Central memory CD4-positive, alpha-beta T cell (primary cell): ENCODE measurements at regions not wholly inside any gene's neighbourhood (a gene's known extent, or its start where the extent isn't known, plus 50 kb on each side); places are given as distances from the start of the nearest gene placed in this dataset.
"Not testable (repeated sequence)": the region's sequence is repeated elsewhere in the genome, so short reads cannot be mapped to it uniquely, and the experiment has no call there.

ENCODE experiments used
- DNase-seq: peaks from one replicate; pipeline ENCODE4 v3.0.0; 2022

DNA sequence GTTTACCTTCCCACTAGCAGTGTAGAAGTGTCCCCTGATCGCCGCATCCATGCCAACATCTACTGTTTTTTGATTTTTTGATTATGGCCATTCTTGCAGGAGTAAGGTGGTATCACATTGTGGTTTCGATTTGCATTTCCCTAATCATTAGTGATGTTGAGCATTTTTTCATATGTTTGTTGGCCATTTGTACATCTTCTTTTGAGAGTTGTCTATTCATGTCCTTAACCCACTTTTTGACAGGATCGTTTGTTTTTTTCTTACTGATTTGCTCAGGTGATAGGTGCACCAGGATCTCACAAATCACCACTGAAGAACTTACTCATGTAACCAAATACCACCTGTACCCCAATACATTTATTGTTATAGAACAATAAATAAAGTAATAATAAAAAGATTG is 114.5 kb downstream of the GATA6 start:
- not testable (repeated sequence) for DNase-seq

GRCh38 chr18:22283397-22283796 is 114.0 kb downstream of the GATA6 start:
- no peak for DNase-seq

DNA sequence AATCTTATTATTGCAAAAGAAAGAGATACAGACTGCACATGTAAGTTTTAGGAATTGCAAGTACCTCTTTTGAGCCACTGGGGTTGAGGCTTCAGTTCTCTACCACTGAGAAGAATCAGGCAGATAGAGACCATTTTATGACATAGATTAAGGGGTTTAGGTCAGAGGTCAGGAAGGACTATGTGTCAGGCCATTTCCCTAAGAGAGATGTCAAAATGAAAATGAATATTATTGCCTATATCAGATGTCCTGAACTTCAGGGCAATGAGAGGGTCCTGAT is 113.7 kb downstream of the GATA6 start:
- no peak for DNase-seq

- DNase-seq = peak; percentile 54
Measured at GRCh38 chr18:22282311-22283115, 113.1 kb downstream of the GATA6 start.

- DNase-seq = no peak
Measured at GRCh38 chr18:22280453-22280750, 111.0 kb downstream of the GATA6 start.

DNA sequence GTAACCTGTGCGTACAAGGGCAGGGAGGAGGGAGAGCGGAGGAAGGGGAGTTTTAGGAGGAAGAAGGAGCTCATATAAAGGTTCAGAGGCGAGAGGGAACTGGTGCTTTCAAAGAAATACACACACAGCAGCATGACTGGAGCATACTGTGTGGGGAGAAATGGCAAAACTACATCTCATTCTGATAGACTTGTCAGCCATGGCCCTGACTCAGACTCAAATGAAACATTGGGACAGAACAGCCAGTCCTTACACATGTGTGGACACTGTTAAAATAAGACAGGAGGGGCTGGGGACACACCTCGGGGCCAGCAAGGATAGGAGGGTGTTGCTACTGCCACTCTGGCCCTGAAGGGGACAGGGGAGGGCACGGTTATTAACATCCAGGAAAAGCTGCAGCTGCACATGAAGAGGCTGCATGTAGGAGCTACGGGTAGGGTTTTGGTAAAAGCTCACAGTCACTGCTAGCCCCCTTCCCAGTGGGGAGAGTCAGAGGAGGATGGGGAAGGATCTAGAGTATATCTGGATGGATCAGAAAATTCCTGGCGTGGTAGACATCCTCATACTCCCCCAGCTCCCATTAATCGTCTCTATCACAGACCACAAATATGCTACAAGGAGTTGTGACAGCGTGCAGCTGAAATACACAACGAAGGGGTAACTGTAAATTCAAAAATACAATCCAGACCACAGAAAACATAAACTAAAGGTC is 110.5 kb downstream of the GATA6 start:
- no peak for DNase-seq

- no peak for DNase-seq
Measured at GRCh38 chr18:22278798-22279197, 109.4 kb downstream of the GATA6 start.

DNA sequence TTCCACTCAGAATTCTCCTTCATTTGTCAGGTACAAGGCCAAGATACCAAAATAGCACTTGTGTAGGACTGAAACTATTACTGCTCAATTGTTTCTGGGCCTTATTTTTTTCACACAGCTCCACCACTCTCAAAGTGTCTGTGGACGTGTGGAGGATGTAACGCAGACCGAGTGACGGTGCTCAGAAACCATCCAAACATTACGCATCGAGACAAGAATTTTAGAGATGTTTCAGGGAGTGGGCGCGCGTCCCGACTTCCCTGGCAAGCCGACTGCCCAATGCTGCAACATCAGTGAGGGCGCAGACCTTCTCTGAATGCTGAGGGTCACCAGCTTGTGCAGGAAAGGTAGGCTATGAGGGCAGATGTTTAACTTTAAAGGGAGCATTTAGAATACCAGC is 108.4 kb downstream of the GATA6 start:
- DNase-seq = no peak

- no peak for DNase-seq
Measured at GRCh38 chr18:22276334-22276713, 106.9 kb downstream of the GATA6 start.

DNA sequence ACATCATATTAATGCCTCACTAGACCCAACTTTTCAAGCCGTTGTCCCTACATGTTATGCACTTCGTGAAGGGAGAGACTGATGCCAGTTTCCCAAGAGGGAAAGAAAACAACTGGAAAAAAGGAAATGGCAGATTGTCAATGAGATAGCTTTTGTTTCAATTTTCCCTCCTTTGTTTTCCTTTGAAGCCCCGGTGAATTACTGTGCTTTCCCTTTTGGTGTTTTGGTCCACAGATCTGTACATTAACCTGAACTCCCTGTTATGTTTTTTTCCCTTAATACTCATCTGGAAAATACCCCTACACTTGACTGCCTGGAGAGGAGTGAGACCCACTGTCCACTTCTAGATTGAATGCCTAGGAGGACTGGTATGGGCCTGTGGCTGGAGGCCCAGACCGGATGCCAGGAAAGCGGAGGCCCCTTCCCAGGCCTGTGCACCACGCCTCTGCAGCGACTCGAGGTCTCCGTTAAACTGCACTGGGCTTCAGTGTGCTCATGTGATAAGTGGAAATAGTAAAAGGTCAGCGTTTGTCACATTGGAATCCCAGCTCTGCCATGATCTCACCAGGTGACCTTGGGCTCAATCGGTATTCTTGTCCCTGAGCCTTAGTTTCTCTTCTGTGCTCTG is 106.4 kb downstream of the GATA6 start:
- DNase-seq = no peak

DNA sequence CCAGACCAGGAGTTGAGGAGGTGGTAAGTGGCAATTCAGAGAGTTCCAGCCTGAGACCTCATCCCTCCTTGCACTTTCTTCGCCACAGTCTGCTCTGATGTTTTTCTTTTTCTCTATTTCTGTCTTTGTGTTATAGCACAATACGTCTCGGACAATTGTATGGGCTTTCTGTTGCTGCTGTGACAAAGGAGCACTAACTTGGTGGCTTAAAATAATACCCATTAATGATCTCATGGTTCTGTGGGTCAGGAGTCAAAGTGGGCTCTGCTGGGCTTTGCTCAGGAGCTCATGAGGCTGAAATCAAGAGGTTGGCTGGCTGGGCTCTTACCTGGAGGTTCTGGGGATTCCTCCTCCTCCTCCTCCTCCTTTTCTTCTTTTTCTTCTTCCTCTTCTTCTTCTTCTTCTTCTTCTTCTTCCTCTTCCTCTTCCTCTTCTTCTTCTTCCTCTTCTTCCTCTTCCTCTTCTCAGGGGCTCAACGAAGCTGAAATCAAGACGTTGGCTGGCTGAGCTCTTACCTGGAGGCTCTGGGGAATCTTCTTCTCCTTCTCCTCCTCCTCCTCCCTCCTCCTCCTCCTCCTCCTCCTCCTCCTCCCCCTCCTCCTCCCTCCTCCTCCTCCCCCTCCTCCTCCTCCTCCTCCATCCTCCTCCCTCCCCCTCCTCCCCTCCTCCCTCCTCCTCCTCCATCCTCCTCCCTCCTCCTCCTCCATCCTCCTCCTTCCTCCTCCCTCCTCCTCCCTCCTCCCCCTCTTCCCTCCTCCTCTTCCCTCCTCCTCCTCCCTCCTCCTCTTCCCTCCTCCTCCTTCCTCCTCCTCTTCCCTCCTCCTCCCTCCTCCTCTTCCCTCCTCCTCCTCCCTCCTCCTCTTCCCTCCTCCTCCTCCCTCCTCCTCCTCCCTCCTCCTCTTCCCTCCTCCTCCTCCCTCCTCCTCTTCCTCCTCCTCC is 104.0 kb downstream of the GATA6 start:
- no peak for DNase-seq

DNA sequence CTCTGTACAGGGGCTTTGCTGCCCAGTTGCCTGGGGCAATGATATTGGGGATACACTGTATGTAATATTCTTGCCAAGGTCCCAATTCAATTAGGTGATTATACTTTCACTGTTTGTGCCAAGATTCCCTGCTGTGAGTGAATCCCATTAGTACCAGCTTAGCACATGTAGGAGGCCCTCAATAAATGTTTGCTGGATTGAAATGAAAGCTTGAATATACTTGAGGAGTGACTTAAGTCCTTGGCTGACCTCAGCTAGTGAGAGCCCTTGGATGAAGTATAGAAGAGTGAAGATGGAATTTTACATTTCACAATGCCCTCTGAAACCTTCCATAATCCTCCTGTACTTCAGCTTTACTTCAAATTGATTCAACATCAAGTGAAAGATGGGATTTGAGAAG is 102.9 kb downstream of the GATA6 start:
- DNase-seq = no peak

GRCh38 chr18:22271030-22271429 is 101.6 kb downstream of the GATA6 start:
- DNase-seq = no peak

DNA sequence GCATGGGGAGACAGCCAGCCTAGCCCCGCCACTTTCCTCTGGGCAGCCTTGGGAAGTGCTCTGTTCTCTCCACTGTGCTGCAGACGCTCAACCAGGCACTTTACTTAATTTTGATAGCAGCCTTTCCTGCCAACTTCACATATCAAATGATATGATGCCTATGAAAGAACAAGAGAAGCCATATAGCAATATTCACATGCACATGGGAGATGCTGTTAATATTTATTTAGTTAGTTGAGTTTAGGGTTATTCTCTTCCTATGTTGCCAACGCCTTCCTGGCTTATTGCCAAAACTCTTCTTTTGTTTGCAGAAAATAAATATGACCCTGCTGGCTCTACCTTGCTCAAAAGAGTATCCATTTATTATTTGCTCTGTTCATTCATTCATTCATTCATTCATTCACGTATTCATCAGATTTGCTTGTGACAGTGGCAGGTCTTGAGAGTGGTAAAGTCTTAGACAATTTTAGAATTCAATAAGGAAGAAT is 99.3 kb downstream of the GATA6 start:
- no peak for DNase-seq

DNA sequence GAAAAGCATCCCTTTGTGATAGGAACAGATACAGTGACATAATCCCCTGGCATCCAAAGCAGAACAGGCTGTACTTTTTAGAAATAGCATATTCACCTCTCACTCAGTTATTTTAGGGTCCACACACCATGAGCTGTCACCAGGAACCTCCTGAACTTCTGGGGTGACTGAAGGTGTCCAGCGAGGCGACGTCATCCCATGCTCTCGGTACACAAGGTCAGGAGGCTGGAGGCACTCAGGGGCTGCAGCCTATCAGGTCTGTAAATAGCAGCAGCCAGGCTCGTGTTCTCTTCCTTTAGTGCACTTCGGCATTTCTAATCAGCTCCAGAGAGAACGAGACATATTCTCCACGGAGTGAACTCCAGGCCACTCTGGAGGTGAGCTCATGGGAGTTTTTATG is 98.3 kb downstream of the GATA6 start:
- no peak for DNase-seq

GRCh38 chr18:22267225-22267624 is 97.8 kb downstream of the GATA6 start:
- DNase-seq = no peak

DNA sequence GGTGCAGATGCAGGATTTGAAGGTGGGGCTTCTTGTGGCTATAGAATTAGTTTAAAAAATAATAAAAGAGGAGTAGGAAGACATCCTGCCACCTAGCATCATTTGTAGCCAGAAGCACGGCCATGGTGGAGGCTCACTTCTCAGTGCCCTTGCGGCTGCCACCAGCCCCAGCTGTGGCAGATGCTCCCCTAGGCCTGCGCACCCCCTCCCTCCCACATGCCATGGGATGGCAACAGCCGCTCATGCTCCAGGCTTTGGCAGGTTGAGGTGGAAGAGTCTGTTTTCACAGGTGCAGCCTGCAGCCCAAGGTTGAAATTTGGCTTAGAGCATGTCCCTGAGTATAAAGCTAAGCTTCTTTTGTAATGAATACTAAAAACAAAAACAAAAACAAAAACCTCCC is 96.4 kb downstream of the GATA6 start:
- no peak for DNase-seq

DNA sequence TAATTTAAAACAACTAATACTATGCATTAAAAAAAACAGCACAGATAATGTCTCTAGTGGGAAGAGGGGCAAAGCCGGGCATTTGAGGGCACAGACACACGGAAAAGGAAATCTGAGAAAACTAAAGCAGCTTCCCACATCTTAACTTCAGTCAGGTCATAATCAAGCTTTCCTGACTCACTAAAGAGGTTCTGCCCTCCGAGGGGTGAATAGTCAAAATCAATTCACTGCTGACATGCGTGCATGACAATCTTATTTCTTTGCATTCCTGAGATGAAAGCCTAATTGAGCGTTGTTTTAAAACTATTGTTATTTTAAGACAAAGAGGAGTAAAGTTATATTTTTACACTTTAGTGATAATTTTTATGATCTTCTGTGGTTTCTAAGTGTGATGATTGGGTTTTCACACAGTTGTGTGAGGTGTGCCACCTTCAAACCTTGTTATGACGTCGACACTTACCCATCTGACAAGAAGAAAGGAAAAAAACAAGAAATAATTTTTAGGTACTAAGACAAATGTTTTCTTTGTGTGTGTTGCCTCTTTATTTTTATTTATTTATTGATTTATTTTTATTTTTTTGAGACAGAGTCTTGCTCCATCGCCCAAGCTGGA is 90.9 kb downstream of the GATA6 start:
- no peak for DNase-seq

GRCh38 chr18:22257022-22257543 is 87.7 kb downstream of the GATA6 start:
- DNase-seq = no peak

DNA sequence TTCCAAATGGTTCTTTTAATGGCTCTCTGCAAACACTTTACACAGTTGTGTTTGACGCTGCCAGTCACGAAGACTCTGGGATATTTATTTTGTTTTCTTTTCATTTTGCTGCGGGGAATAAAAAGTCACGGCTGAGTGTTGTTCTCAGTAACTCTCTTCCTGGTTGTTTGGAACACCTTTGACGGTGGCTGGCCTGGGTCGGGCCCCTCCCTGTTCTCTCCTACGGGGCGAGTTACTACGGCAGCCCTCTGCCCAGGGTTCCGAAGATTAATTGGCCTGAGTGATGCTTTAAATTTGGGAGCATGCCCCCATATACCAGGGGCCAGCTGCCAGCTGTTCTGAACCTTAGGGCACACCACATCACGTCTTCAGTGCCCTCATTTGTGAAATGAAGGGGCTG is 84.7 kb downstream of the GATA6 start:
- DNase-seq = no peak

DNA sequence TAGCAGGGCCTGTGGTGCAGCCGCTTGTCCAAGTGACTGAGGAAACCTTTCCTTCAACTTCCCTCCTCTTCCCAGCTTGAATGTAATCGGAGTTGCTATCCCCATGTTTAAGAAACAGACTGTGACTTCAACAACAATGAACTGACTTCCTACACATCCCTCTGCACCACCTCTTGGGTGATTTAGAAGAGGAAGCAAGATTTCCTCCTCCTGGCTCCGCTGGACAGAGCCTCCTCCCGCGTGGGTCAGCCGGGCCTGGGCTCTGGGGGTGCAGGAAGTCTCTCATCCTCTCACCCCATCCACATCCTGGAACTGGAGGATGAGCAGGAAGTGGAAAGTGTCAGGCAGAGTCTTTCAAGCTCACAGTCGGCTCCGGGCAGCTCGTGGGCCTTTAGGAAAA is 84.3 kb downstream of the GATA6 start:
- no peak for DNase-seq

- DNase-seq = no peak
Measured at GRCh38 chr18:22253156-22253555, 83.8 kb downstream of the GATA6 start.
